HG03565 (cell line): ENCODE measurements at regions not wholly inside any gene's neighbourhood (a gene's known extent, or its start where the extent isn't known, plus 50 kb on each side); places are given as distances from the start of the nearest gene placed in this dataset.

Experiments used
- ATAC-seq: cut with Tn5 transposase; IDR thresholded peaks from one replicate; pipeline ENCODE4 v1.9.1; 2021; ENCODE audit warnings: mild to moderate bottlenecking, moderate library complexity; ENCODE audit not compliant: unreplicated experiment

DNA sequence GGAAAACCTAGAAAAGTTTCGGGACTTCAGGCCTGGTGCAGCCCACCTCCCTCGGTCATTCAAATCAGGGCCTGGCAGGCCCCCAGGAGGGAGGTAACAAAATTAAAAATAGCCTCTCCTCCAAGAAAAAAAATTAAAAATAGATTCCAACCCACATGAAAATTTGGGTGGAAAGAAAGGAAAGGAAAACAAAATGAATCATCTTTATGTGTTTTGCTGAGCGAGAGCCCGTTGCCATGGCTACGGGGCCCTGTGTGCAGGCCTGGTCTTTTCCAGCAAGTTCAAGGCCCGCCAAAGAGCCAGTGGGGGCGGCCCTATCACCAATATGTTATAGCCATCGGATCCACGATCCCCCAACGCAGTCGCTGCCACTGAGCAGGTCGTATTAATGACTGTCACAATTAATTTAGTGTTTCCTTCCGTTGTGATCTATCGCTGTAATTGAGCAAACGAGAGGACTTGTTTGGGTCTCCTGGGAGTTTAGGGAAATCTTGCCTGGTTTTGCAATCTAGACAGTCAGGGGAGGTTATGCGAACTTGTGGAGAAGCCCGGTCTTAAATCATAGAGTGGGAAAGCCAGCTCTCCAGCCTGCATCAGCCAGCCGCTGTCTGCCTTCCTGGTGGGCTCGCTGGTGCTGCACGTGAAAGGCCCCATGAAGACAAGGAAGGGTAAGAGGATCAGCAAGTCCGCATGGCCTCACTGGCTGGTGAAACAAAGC lies 452.4 kb downstream of the BCOR start:
- ATAC-seq = no peak

- no peak for ATAC-seq
Observed at GRCh38 chrX:39648548-39649254, 449.1 kb downstream of the BCOR start.

DNA sequence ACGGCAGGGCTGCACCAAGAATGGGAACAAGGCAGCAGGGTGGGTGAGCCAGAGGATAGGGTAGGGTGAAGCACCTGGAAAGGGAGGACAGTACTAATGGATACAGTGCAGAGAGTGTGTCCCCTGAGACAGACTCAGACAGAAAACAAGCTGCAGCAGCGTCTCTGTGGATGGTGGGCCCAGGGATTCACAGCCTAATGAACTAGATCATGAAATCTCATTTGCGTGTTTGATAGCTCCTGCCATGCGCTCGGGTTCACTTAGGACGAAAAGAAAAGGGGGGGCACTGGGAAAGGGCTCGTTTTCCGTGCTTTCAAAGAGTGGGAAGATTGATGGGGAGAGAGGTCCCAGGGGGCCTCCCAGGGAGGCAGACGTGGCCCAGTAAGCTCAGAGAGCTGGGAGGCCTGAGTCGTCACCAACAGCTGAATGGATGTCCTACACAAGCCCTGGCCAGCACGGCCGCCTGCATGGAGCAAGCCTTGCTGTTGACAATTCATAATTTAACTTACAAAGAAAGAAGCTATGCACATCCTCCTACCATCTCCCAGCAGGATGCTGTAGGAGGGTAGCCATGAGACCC lies 446.9 kb downstream of the BCOR start:
- ATAC-seq = no peak

- ATAC-seq = no peak
Observed at GRCh38 chrX:39652336-39652735, 445.4 kb downstream of the BCOR start.

DNA sequence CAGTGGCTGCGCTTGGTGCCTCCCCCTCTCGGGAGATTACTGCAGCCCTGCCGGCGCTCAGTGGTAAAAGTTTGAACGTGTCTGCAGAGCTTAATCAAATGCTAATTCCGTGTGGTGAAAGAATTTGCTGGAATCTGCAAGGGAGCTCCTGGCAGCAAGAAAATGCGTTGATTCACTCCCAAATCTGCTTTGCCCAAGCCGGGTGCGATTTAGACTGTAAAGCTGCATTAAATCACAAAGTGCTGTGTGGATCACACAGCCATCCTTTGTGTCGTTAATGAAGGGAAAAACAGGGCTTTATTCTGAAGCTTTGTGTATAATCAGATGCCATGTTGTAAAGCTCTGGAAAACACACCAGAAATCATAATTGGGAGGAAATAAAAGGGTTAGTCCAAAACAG lies 444.1 kb downstream of the BCOR start:
- no peak for ATAC-seq

DNA sequence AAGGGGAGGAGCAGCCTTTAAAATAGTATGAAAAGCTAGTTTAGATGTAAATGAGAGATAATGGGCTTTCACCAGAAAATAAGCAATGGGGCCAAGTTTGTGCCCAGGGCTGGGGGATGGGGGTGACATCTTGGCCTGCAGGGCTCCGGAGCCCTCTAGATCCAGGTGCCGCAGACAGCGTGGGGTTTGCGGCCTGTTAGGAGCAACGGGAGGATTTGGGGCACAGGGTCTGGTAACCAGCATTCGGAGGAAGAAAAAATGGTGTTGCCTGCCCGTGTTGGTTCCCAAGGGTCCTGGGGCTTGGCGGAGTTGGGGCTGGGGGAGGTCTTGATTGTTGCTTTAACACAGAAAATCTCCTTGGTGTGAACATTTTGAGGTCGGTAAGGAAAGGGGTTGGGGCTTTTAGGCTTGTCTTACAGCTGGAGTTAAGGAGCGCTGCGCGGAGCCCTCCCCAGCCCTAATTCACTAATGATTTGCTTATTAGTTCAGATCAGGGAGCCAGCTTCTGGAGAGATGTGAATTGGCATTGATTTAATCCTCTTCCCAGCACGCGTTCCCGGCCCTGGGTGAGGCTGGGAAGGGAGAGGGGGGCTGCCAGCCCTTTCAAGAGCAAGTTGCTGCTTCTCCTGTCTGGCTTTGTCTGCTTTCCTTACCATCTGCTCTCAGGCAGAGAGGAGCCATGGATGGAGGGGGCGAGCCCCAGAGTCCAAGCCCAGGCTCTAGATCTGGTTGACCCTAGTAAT lies 443.4 kb downstream of the BCOR start:
- ATAC-seq = no peak

GRCh38 chrX:39654952-39655351 lies 442.8 kb downstream of the BCOR start:
- no peak for ATAC-seq

- ATAC-seq = no peak
Observed at GRCh38 chrX:39661116-39661907, 436.4 kb downstream of the BCOR start.

DNA sequence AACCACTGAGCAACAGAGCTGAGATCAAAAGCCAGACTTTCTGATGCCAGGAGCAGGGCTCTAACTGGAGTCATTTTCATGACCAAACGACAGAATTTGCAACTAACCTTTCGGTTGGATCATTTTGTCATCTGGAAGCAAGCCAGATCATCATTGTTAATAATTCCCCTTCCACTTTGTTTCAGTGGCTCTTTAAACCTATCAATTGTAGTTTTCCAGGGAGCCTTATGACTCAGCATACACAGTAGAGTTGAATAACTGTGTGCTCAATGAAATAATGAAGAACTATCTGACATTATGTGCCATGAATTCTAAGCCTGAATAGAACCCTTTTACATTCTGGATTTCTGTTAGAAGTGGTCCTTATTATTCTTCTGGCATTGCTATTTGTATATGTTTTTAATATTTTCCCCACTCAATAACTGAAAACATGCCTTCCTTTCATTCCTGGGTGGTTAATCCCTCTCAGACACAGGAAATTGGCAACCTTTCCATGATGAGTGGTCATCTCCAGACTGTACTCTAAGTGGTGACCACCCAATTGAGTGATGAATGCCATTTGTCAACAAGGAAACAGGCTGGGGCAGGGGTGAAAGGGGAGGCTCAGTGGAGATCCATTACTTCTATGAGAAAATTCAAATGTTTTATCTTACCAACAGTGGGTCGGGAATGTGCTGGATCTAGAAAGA lies 431.8 kb downstream of the BCOR start:
- no peak for ATAC-seq

GRCh38 chrX:39667191-39667590 lies 430.6 kb downstream of the BCOR start:
- no peak for ATAC-seq

- no peak for ATAC-seq
Observed at GRCh38 chrX:39667736-39668482, 429.8 kb downstream of the BCOR start.

GRCh38 chrX:39669668-39670067 lies 428.1 kb downstream of the BCOR start:
- ATAC-seq = no peak

- no peak for ATAC-seq
Observed at GRCh38 chrX:39670281-39670680, 427.5 kb downstream of the BCOR start.

- no peak for ATAC-seq
Observed at GRCh38 chrX:39672405-39672804, 425.4 kb downstream of the BCOR start.

- ATAC-seq = no peak
Observed at GRCh38 chrX:39674490-39675161, 423.1 kb downstream of the BCOR start.

DNA sequence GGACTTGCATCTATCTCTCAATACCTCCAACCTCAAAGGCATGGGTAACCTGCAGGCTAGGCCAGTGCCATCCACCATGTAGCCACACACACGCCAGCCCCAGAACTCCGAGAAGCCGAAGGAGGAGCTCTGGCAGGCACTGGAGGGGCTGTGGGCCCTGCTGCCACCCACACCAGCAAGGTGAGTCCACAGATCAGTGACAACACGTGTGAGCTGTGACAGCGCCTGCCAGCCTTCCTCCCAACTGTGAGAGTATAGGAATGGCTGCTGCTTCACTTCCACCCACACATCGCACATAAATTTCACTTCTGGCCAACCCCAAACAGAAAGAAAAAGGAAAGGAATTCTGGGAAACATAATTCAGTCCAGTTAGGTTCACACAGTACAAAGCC lies 422.6 kb downstream of the BCOR start:
- no peak for ATAC-seq

DNA sequence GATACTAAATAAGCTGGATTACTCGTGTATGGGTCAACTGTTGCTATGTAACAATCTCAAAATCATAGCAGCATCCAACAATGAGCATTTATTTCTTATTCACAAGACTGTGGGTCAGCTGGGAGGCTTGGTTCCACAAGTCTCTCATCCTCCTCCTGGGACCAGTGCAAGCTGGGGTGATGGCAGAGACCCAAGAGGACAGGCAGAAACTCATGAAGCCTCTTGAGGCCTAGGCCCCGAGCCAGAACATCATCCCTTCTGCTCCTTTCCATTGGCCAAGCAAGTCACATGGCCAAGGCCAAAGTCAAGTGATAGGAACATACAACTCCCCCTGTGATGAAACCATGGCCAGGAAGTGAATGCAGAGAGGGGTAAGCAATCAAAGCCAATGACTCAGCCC lies 422.1 kb downstream of the BCOR start:
- no peak for ATAC-seq

GRCh38 chrX:39676434-39676833 lies 421.3 kb downstream of the BCOR start:
- ATAC-seq = no peak

DNA sequence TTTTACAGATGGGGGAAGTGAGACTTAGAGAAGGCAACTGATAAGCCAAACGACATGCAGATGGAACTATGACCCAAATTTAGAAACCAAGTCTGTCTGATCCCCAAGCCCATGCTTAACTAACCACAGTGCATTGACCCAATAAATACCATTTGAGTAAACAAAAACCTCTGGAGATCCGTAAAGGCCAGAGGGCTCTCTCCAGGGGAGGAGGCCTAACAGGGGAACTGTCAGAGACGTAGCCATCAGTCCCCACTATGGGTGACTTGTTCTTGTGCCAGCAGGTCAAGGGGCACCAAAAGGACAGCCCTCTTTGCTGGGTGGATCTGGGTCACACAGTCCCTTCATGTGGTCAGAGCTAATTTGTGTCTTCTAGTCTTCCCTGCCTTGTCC lies 420.2 kb downstream of the BCOR start:
- ATAC-seq = no peak
